ENCODE measurements at regions not wholly inside any gene's neighbourhood (a gene's known extent, or its start where the extent isn't known, plus 50 kb on each side); places are given as distances from the start of the nearest gene placed in this dataset.

GRCh38 chr15:94745371-94745770 lies 514.0 kb downstream of the MCTP2 start:
- no peak for TF ChIP-seq POLR2A (IDR thresholded peaks at IDR 0.05)
- no peak for TF ChIP-seq CTCF (IDR thresholded peaks at IDR 0.05)

All from body of pancreas (tissue), 4 donors.